ENCODE measurements at regions not wholly inside any gene's neighbourhood (a gene's known extent, or its start where the extent isn't known, plus 50 kb on each side); places are given as distances from the start of the nearest gene placed in this dataset.

DNA sequence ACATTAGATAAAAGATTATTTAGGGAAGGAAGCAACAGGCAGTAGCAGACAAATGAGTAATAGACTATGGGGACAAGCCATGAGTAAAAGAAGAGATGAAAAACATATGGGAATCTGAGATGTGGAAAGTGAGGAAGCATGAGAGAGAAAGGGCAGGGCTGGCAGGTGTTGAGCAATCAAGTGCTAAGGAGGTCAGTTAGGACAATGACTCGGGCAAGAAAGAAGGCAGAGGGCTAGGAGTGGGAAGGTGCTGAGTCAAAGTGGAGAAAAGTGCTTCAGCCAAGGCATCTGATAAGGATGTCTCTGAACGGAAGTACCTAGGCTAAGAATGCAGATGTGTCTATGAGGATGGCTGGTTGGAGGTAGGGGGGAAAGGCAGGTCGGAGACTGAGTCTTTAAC is 291.9 kb upstream of the HTR2A start:
- 63 to 73% methylated on average over 3 of the region's 3 CpGs for WGBS, 2 donors
- no peaks in the 10 kb centered on the region for H3K27me3 ChIP-seq
- H3K36me3 ChIP-seq: no peaks in the 10 kb centered on the region
- no peaks in the 10 kb centered on the region for H3K4me1 ChIP-seq
- TF ChIP-seq POLR2AphosphoS5 (IDR thresholded peaks at IDR 0.05): no peak
- TF ChIP-seq POLR2A (IDR thresholded peaks at IDR 0.05): no peak
- TF ChIP-seq EP300 (IDR thresholded peaks at IDR 0.05): no peak
- no peak for TF ChIP-seq CTCF (IDR thresholded peaks at IDR 0.05)
- no peak for DNase-seq
- H3K4me3 ChIP-seq: no peak overlapping the region
- intact Hi-C loops (cut with DNase I): no loop called here
- H3K27ac ChIP-seq: no peak overlapping the region
- no peaks in the 10 kb centered on the region for H3K9me3 ChIP-seq

DNA sequence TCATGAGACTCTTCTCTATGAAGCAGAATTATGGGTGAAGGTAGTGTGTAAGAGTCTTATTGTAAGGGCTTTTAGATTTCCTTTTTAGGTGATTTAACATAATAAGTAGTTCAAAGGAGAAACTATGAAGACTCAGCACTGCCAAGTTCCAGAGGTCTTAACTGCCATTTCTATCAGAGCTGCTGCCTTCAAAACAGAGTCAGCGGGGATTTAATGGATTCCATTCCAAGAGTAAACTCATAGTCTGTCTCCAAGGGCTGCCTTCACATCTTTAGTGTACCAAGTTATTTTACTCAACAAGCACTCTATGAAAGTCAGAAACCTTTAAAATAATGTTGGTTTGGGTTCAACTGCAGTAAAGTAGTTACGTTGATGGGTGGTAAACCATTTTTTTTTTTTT is 289.6 kb upstream of the HTR2A start:
- no peaks in the 10 kb centered on the region for H3K36me3 ChIP-seq
- H3K27ac ChIP-seq: no peak overlapping the region
- intact Hi-C loops (cut with DNase I): no loop called here
- TF ChIP-seq CTCF (IDR thresholded peaks at IDR 0.05) (no peak), POLR2AphosphoS5 (IDR thresholded peaks at IDR 0.05) (no peak), EP300 (IDR thresholded peaks at IDR 0.05) (no peak), POLR2A (IDR thresholded peaks at IDR 0.05) (no peak)
- H3K4me3 ChIP-seq: no peak overlapping the region
- 61 to 81% methylated on average over 2 of the region's 2 CpGs for WGBS, 2 donors
- H3K9me3 ChIP-seq: no peaks in the 10 kb centered on the region
- no peak for DNase-seq
- H3K4me1 ChIP-seq: no peaks in the 10 kb centered on the region
- H3K27me3 ChIP-seq: no peaks in the 10 kb centered on the region

DNA sequence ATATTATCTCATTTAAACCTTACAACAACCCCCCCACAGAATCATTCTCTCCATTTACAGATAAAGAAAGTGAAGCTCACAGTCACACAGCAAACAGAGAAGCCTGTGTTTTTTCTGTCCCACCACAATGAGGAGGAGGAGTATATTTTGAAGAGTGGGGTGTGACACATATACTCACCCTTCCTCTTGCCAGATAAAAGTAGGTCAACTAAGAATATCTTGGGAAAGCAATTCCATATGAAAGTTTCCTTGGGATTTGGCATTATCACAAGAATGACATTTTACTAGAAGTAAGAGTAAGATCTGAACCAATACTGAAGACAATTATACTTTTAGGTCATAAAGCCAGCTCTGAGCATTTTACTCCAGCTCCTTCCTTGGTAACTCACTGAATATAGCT is 287.5 kb upstream of the HTR2A start:
- no peaks in the 10 kb centered on the region for H3K4me1 ChIP-seq
- no peak overlapping the region for H3K27ac ChIP-seq
- intact Hi-C loops (cut with DNase I): no loop called here
- H3K4me3 ChIP-seq: no peak overlapping the region
- DNase-seq: no peak
- no peaks in the 10 kb centered on the region for H3K27me3 ChIP-seq
- no peaks in the 10 kb centered on the region for H3K36me3 ChIP-seq
- no peaks in the 10 kb centered on the region for H3K9me3 ChIP-seq
- no peak for TF ChIP-seq CTCF (IDR thresholded peaks at IDR 0.05)
- no peak for TF ChIP-seq POLR2AphosphoS5 (IDR thresholded peaks at IDR 0.05)
- TF ChIP-seq POLR2A (IDR thresholded peaks at IDR 0.05): no peak
- TF ChIP-seq EP300 (IDR thresholded peaks at IDR 0.05): no peak

- intact Hi-C loops (cut with DNase I): no loop called here
- 90 to 92% methylated on average over 3 of the region's 3 CpGs for WGBS, 2 donors
- H3K27me3 ChIP-seq: no peaks in the 10 kb centered on the region
- no peaks in the 10 kb centered on the region for H3K4me1 ChIP-seq
- TF ChIP-seq POLR2AphosphoS5 (IDR thresholded peaks at IDR 0.05): no peak
- TF ChIP-seq EP300 (IDR thresholded peaks at IDR 0.05): no peak
- no peak for DNase-seq
- H3K27ac ChIP-seq: no peak overlapping the region
- no peak overlapping the region for H3K4me3 ChIP-seq
- H3K36me3 ChIP-seq: no peaks in the 10 kb centered on the region
- no peaks in the 10 kb centered on the region for H3K9me3 ChIP-seq
These were observed 282.5 kb upstream of the HTR2A start for GRCh38 chr13:47179321-47179720.

GRCh38 chr13:47178090-47178950 is 281.5 kb upstream of the HTR2A start:
- Histone ChIP-seq H3K36me3 (no peaks in the 10 kb centered on the region), H3K27me3 (no peaks in the 10 kb centered on the region), H3K27ac (no peak overlapping the region), H3K4me1 (no peaks in the 10 kb centered on the region), H3K9me3 (no peaks in the 10 kb centered on the region), H3K4me3 (no peak overlapping the region)
- 74 to 80% methylated on average over 5 of the region's 5 CpGs for WGBS, 2 donors
- no peak for TF ChIP-seq POLR2A (IDR thresholded peaks at IDR 0.05)
- no peak for TF ChIP-seq EP300 (IDR thresholded peaks at IDR 0.05)
- intact Hi-C loops (cut with DNase I): no loop called here
- no peak for DNase-seq

All from sigmoid colon (tissue), 6 donors.